NCI-H82 treated with DMSO at 0.1 percent for 48 hours (cell line): ENCODE measurements at regions not wholly inside any gene's neighbourhood (a gene's known extent, or its start where the extent isn't known, plus 50 kb on each side); places are given as distances from the start of the nearest gene placed in this dataset.

ENCODE experiments used
- DNase-seq: peaks from one replicate; lab custom pipeline; 2025; ENCODE audit not compliant: unreplicated experiment; lab: John Stamatoyannopoulos, UW

DNA sequence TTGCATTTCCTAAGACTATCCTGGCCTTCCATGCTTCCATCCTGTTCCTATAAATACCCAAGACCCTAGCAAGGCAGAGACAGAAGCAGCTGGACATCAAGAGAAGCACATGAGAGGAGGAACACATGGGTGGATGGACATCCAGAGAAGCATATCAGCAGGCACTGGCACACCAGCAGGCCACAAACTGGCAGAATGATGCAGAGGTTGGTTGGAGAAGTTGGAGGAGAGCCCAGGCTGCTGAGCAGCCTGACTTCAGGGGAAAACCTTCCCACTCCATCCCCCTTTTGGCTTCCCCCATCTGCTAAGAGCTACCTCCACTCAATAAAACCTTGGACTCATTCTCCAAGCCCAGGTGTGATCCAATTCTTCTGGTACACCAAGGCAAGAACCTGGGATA, 332.5 kb downstream of the FRK start:
- DNase-seq: no peak

- no peak for DNase-seq
Measured at GRCh38 chr6:115721564-115721963, 339.1 kb downstream of the FRK start.

- no peak for DNase-seq
Measured at GRCh38 chr6:115720900-115721299, 339.8 kb downstream of the FRK start.

DNA sequence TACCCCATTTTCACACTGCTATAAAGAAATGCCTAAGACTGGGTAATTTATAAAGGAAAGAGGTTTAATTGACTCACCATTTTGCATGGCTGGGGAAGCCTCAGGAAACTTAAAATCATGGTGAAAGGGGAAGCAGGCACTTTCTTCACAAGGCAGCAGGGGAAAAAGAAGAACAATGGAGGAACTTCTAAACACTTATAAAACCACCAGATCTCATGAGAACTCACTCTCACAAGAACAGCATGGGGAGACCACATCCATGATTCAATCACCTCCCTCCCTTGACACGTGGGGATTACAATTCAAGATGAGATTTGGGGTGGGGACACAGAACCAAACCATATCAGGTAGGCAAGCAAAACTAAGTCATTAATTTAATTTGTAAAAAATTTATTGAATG, 343.2 kb downstream of the FRK start:
- no peak for DNase-seq

GRCh38 chr6:115717062-115717461, 343.6 kb downstream of the FRK start:
- no peak for DNase-seq

DNA sequence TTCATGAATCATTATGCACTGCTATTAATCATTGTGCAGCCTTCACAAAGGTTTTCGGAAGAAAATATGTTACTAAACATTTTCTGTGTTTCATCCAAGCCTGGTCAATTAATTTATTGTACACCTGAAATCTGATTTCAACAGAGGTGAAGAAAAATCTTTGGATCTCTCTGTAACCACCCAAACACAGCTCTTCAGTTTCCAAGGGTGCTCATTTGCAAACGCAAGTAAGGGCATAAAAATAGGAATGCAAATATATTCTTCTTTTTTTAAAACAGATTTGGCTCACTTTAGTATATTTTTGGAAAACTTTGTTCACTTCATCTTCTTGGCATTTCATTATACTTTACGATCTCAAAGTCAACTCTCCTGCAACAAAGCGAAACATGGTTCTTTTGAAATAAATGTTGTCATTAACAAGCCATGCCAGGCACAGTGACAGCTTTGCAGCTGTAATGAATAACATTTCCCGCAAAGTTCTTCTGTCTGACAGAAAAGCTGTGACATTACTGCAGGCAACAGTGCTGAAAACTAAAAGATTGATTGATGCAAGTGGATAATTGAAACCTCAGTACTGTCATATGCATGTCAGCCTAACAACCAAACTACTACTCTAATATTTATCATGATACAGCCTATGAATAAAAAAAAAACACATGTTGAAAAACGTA, 348.3 kb downstream of the FRK start:
- DNase-seq: no peak

DNA sequence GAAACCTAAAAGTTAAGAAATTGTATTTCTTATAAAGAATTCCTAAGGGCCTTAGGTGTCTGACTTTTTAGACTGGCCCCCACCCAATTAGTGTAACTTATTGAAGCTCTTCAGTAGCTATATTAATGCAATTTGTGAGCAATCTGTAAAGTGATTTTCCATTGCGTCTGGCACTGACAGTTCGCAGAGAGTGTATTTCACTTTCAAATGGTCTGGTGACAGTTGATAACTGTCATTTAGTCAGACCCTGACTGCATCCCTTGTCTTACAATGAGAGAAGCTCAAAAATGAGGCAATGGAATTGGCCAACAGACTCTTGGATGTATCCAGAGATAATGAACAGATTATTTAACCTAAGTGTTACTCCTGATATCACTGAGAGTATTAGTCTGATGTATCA, 351.8 kb downstream of the FRK start:
- no peak for DNase-seq

DNA sequence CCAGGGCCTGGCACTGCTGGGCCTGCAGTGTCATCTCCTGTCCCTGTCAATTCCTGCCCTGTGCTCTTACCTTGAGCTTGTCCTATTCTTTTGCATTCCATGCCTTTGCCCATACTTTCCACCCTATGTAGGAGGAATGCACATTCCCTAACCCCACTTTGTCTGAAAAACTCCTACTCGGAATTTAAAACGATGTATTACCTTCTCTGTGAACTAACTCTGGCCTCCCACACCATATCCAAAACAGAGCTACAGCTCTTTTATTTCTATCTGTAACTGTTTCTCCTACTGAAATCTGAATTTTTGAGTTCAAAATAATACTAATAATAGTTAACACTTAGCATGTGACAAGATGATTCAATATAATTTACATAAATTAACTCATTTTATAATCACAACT, 353.7 kb downstream of the FRK start:
- DNase-seq: no peak

- no peak for DNase-seq
Measured at GRCh38 chr6:115706324-115706723, 354.4 kb downstream of the FRK start.

DNA sequence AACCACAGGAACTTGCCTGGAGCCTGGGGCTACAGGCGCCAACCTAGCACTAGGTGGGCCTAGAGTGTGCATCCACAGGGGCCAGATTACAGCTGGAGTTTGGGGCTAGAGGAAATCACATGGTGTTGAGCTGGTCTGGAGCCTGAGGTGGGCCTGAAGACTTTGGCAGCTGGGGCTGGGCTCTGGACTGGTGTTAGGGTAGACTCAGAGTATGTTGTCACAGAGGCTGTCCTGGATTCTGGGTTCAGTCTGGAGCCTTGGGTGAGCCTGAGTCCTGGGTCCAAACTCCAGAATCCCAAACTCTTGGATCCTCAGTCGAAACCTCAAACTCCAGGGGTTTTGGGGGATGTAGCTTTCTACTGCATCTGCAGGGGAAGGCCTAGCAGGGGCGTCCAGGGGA, 356.7 kb downstream of the FRK start:
- no peak for DNase-seq

- no peak for DNase-seq
Measured at GRCh38 chr6:115691433-115691832, 369.3 kb downstream of the FRK start.

- DNase-seq: no peak
Measured at GRCh38 chr6:115690854-115691253, 369.8 kb downstream of the FRK start.

DNA sequence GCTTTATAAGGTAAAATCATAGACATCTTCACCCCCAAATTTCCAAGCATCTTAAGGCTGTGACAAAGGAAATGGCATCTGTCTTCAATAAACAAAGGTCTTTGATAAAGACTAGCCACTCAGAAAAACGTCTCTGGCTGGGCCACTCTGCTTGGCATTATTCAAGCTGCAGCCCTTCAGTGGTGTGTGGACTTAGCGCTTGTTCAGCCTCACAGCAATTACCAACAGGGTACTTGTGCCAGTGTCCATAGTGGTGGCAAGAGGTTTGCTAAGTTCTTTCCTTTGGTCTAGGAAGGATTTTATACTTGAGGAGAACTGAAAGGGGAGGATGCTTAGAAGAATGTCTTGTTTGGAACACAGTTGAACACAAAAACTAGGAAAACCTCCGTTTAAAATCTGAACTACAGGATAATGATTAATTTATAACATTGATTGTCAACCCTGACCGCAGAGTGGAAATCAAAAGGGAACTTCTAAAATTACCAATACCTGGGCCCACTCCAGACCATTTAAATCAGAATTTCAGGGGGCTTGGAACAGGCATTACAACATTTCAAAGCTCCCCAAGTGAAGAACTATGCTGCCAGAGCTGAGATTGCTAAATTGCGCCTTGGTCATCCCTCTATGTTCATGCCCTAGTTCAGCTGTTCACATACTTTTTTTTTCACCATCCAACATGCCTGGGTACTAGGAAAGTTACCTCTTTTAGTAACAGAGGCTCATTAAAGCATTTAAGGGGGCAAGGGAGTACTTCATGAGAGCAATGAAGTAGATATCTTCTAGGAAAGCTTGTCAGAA, 378.5 kb downstream of the FRK start:
- DNase-seq: no peak

DNA sequence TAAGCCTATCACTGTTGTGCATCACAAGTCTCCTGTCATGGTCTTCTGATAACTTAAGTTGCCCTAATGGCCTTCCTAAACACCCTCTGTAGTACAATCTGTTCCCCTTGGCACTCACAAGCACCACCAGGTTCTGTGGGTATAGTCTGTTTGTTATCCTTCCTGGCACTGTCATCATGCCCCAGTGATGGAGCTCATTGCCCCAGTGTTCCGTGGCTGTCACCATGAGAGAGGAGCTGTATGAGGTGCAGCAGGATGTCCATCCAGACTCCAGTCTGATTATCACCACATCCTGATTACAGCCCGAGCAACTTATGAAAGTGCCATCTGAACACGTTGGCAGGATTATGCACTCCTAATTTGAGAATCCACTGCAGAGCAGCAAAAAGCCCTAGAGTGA, 380.1 kb downstream of the FRK start:
- DNase-seq: no peak

DNA sequence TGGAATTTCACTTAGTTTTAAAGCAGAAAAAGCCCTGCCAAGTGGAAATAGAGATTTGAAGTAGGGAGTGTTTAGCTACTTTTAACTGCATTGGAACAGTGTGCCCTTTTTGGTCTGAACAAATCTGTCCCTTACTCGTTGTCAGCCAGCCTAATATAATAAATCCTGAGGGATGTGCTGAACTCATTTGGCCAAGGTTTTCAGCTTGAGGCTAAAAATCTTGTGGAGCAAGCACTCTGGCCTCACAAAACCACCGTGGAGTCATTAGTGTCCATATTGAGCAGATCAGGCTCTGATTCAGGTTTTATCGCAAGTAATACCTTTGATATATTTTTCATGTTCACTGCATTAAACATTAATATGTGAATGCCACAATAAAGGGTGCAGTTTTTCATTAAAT, 383.5 kb downstream of the FRK start:
- DNase-seq: no peak

DNA sequence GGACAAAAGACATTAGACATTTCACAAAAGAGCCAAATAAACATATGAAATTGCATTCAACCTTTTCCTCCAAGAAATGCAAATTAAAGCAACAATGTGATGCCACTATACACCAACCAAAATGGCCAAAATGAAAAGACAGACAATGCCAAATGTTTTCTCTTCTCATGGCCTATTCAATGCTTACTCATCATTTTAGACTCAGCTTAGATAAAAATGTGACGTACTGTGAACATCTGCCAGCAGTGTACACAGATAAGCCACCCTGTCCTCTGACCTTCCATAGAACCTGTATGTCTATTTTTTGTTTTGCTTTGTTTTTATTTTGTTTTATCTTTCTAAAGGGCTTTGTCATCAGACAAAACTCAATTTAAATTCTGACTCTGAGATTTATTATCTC, 385.2 kb downstream of the FRK start:
- no peak for DNase-seq

DNA sequence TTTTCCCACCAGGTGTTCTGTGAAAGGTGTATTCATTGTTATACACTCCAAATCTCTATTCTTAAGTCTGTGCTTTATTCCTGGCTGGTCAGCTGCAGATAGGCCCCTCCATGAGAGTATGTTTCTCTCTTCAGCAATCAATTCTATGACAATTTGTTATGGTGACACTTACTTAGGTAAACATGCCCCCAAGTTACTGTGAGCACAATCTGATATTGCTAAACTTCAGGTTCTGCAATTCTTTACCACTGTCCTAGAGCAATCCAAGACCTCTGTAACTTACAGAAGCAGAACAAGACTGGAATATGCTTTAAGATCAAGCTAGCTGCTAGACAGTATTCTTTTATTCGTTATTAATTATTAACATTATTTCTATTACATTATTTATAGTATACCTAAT, 391.9 kb downstream of the FRK start:
- DNase-seq: no peak

GRCh38 chr6:115668211-115668610, 392.5 kb downstream of the FRK start:
- no peak for DNase-seq

DNA sequence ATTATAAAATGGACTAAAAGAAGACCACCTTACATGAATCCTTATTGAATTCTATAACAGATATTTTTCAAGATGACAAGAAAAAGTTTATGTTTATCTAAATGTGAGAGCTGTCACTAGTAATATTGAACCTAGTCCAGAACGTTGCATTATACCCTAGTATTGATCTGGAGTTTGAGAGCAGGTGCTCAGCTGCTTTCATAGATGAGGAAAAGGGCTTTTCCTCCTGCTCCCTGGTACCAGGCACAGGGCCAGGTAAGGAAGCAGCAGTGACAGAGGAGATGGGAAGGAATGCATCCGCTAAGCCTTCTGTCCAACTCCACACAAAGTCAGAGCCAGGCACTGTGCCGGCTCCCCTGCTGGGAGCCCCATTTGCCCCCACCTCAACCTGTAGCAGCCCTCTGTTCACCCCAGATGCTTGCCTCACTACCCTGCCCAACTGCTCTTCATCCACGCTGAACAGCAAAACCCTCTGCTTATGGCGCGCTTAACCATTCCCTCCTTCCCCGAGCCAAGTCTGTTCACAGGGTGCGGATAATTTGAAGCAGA, 393.1 kb downstream of the FRK start:
- DNase-seq: no peak

DNA sequence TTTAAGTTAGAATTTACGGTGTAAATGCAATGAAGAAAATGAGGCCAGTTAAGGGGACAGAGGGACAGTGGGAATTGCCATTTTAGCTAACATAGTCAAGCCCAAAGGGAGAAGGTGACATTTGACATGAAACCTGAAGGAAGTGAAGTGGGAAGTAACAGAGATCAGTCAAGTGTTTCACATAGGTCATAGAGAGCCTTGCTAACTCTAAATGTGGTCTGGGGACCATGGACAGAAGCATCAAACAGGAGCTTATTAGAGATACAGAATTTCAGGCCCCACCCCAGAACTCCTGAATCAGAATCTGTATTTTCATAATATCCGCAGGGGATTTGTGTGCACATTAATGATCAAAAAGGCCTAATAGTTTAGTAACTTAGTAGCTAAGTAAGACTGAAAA, 393.7 kb downstream of the FRK start:
- no peak for DNase-seq

- no peak for DNase-seq
Measured at GRCh38 chr6:115665310-115665709, 395.4 kb downstream of the FRK start.

DNA sequence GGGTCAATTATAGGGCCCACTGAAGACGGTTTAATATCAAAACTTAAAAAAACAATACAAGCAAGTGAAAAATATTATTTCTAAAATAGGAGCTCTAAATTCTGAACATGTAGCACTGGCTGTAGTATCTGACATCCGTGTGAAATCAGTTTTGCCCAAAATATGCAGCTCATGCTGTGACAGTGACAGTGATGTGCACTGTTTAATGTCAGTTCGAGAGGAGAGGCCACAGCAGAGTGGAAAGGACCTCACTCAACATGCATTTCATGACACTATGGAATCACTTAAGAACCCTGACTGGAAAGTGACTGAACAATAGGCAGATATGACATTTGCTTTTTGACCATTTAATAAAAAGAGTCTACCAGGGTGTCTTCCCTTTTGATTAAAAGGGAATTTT, 397.0 kb downstream of the FRK start:
- DNase-seq: no peak

- DNase-seq: no peak
Measured at GRCh38 chr6:115643762-115644161, 416.9 kb downstream of the FRK start.
